Uterus (tissue), 3 donors: ENCODE measurements at regions not wholly inside any gene's neighbourhood (a gene's known extent, or its start where the extent isn't known, plus 50 kb on each side); places are given as distances from the start of the nearest gene placed in this dataset.

ENCODE experiments used
- DNase-seq, 2 donors: peaks; one replicate each; pipeline ENCODE4 v3.0.0-alpha.2; 2019 to 2020
- H3K27ac ChIP-seq, 2 donors: fragments of 200-600 bp; sonication (generic); 1 replicate in 1 of 2; 2 replicates in 1 of 2; pipeline ENCODE4 v1.5.1; 2016 to 2018
- H3K27me3 ChIP-seq, 2 donors: fragments of 200-600 bp; sonication (generic); one replicate each; pipeline ENCODE4 v1.5.1; 2018 to 2019; ENCODE audit warnings: control low read depth in 1 of 2
- H3K36me3 ChIP-seq, 2 donors: fragments of 200-600 bp; sonication (generic); one replicate each; pipeline ENCODE4 v1.5.1; 2019; ENCODE audit warnings: control low read depth in 1 of 2
- H3K4me1 ChIP-seq, 2 donors: fragments of 200-600 bp; sonication (generic); one replicate each; pipeline ENCODE4 v1.5.1; 2018 to 2019; ENCODE audit warnings: control low read depth in 1 of 2
- H3K4me3 ChIP-seq, 2 donors: fragments of 200-600 bp; sonication (generic); 1 replicate in 1 of 2; 2 replicates in 1 of 2; pipeline ENCODE4 v1.5.1; 2018 to 2019; ENCODE audit warnings: mild to moderate bottlenecking in 1 of 2
- H3K9me3 ChIP-seq, 2 donors: fragments of 200-600 bp; sonication (generic); one replicate each; pipeline ENCODE4 v1.5.1; 2019; ENCODE audit warnings: control low read depth in 1 of 2
- POLR2A ChIP-seq, 2 donors: fragments of 450-650 bp; IDR thresholded peaks; one replicate each; pipeline ENCODE4 v1.6.1; 2016; ENCODE audit warnings: antibody characterized with exemption in 2 of 2, mild to moderate bottlenecking in 1 of 2, moderate library complexity in 1 of 2
- intact Hi-C: fragments of 100-400 bp; cut with DNase I; formaldehyde crosslinking; loops from one replicate; pipeline ENCODE4 v1.15.1; 2023; ENCODE audit warnings: low total_unique reads
- TF ChIP-seq, protein P1 (sequence below), 4 experiments: fragments of 200-600 bp in 2 of 4; fragments of 450-650 bp in 2 of 4; sonication (generic) in 2 of 4; IDR thresholded peaks; one replicate each; pipeline ENCODE4 v1.5.1; 2016 to 2019; ENCODE audit warnings: antibody characterized with exemption in 4 of 4, mild to moderate bottlenecking in 2 of 4, moderate library complexity in 1 of 4
- donor health status: DM: yes; HTN: yes; CAD: no.

DNA sequence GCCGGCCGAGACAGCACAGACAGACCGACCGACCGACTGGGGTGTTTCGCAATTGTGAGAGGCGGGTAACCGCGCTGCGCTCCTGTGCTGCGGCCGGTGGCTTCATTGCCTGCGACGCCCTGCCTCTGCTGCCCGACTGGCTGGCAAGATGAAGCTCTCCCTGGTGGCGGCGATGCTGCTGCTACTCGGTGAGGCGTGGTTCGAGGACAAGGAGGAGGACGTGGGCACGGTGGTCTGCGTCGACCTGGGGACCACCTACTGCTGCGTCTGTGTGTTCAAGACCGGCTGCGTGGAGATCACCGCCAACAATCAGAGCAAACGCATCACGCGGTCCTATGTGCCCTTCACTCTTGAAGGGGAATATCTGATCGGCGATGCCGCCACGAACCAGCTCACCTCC lies 565.7 kb upstream of the SMIM31 start:
- H3K27me3 ChIP-seq = no peaks in the 10 kb centered on the region
- no peak for TF ChIP-seq POLR2A (IDR thresholded peaks at IDR 0.05)
- TF ChIP-seq, protein P1, sequence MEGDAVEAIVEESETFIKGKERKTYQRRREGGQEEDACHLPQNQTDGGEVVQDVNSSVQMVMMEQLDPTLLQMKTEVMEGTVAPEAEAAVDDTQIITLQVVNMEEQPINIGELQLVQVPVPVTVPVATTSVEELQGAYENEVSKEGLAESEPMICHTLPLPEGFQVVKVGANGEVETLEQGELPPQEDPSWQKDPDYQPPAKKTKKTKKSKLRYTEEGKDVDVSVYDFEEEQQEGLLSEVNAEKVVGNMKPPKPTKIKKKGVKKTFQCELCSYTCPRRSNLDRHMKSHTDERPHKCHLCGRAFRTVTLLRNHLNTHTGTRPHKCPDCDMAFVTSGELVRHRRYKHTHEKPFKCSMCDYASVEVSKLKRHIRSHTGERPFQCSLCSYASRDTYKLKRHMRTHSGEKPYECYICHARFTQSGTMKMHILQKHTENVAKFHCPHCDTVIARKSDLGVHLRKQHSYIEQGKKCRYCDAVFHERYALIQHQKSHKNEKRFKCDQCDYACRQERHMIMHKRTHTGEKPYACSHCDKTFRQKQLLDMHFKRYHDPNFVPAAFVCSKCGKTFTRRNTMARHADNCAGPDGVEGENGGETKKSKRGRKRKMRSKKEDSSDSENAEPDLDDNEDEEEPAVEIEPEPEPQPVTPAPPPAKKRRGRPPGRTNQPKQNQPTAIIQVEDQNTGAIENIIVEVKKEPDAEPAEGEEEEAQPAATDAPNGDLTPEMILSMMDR (IDR thresholded peaks at IDR 0.05) = no peak
- intact Hi-C loops = no loop called here
- no peaks in the 10 kb centered on the region for H3K9me3 ChIP-seq
- no peak overlapping the region for H3K27ac ChIP-seq
- no peaks in the 10 kb centered on the region for H3K4me1 ChIP-seq
- no peaks in the 10 kb centered on the region for H3K36me3 ChIP-seq
- DNase-seq = no peak
- H3K4me3 ChIP-seq = no peak overlapping the region

DNA sequence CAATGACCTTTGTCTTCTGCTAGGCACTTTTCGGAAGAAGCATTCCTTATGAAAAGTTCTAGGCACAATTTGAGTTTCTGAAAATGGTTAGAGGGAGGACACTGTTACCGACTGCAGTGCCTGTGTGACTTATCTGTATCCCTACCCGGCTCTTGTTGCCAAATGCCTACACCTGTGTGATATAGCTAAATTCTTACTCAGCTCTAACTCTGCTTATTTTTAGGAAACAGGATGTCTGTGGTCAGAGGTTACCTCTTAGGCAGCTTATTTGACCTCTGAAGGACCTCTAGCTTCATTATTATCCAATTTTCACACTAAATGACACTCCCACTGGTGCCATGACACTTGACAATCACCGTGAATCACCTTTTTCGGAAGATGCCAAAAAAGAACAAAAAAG lies 561.1 kb upstream of the SMIM31 start:
- no peaks in the 10 kb centered on the region for H3K36me3 ChIP-seq
- H3K27me3 ChIP-seq = no peaks in the 10 kb centered on the region
- intact Hi-C loops = no loop called here
- no peaks in the 10 kb centered on the region for H3K9me3 ChIP-seq
- H3K4me3 ChIP-seq = no peak overlapping the region
- no peak overlapping the region for H3K27ac ChIP-seq
- TF ChIP-seq, protein P1 (IDR thresholded peaks at IDR 0.05) = no peak
- no peak for TF ChIP-seq POLR2A (IDR thresholded peaks at IDR 0.05)
- H3K4me1 ChIP-seq = no peaks in the 10 kb centered on the region
- DNase-seq = no peak

DNA sequence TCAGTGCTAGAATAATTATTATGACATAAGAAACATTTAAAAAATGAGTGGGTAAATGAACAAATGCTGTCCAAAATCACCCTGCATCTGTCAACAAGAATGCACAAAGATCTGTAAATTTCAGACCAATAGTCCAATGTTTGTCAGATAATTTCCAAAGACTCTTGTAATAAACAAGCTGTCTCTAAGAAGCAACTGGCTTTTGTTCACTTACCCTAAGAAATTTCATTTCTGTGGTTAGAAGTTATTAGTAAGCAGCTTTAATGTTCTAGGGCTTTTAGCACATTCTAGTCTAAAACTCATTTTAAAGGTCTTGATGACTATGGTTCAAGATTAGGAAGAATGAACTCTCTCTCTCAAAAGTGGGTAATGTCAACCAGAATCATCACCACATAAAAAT lies 560.3 kb upstream of the SMIM31 start:
- TF ChIP-seq, protein P1 (IDR thresholded peaks at IDR 0.05) = no peak
- TF ChIP-seq POLR2A (IDR thresholded peaks at IDR 0.05) = no peak
- intact Hi-C loops = no loop called here

DNA sequence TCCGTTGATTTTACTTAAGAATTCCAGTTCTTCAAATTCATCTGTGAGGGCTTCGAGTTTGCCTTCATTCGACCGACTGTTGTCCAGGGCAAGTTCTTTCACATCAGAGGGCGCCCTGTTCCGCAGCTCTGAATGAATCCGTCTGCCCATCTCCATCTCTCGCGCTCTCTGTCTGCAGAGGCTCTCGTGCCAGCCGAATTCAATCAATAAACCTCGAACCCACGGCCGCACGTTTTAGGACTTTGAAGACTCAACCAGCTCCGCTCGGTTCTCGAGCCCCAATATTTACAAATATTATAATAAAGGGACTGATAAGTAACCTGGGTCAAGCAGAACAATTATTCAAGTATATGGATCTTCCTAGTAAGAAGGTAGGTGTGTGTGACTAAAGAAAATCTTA lies 556.4 kb upstream of the SMIM31 start:
- no peak for TF ChIP-seq POLR2A (IDR thresholded peaks at IDR 0.05)
- TF ChIP-seq, protein P1 (IDR thresholded peaks at IDR 0.05) = no peak
- no peaks in the 10 kb centered on the region for H3K4me1 ChIP-seq
- intact Hi-C loops = no loop called here

More for the DNA sequence above, 560.3 kb upstream of the SMIM31 start:
- DNase-seq = no peak
- Histone ChIP-seq H3K36me3 (no peaks in the 10 kb centered on the region), H3K4me3 (no peak overlapping the region), H3K27me3 (no peaks in the 10 kb centered on the region), H3K27ac (no peak overlapping the region), H3K4me1 (no peaks in the 10 kb centered on the region), H3K9me3 (no peaks in the 10 kb centered on the region)

DNA sequence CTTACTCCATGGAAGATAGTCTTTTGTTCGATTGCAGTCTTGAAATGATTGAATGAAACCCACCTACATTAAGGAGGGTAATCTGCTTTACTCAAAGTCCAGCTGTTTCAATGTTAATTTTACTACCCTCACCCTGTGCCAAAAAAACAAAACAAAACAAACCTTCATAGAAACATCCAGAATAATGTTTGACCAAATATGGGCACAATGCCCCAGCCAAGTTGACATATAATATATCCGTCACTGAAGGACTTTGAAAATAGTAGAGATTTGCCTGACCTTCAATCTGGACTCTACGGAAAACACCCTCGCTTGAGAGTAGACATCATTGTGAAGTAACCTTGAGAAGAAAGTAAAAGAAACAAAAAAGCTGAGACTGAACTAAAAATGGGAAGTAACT lies 550.5 kb upstream of the SMIM31 start:
- H3K9me3 ChIP-seq = no peaks in the 10 kb centered on the region
- DNase-seq = no peak
- H3K27me3 ChIP-seq = no peaks in the 10 kb centered on the region
- no peak overlapping the region for H3K27ac ChIP-seq
- no peak overlapping the region for H3K4me3 ChIP-seq
- TF ChIP-seq, protein P1 (IDR thresholded peaks at IDR 0.05) = no peak
- no peak for TF ChIP-seq POLR2A (IDR thresholded peaks at IDR 0.05)
- H3K4me1 ChIP-seq = no peaks in the 10 kb centered on the region
- intact Hi-C loops = no loop called here
- H3K36me3 ChIP-seq = no peaks in the 10 kb centered on the region

More for the DNA sequence above, 556.4 kb upstream of the SMIM31 start:
- Histone ChIP-seq H3K36me3 (no peaks in the 10 kb centered on the region), H3K4me3 (no peak overlapping the region), H3K27ac (no peak overlapping the region), H3K27me3 (no peaks in the 10 kb centered on the region), H3K9me3 (no peaks in the 10 kb centered on the region)
- no peak for DNase-seq
